ENCODE measurements at regions not wholly inside any gene's neighbourhood (a gene's known extent, or its start where the extent isn't known, plus 50 kb on each side); places are given as distances from the start of the nearest gene placed in this dataset.

DNA sequence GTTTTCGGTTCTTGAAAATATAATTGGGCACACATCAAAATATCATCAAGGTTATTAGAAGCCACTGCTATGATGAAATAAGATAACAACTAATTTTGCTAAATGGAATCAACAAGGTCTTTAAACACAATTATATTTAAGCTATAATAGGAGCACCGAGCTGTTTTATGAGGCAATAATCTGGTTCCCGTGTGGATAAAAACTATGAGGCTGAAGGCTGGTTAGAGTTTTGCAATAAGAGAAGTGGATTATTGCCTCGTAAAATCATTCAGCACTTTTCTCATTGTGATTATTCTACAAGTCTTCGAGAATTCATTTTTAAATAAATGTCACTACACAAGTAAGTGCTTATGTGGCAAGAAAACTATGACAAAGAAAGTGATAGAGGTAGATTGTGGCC lies 975.7 kb upstream of the ADGRL2 start:
- Mint-ChIP-seq H3K9me3 (peaks cover 5% of the 10 kb centered on the region), H3K4me1 (no peaks in the 10 kb centered on the region), H3K27me3 (ENCODE audit: low read depth) (no peaks in the 10 kb centered on the region), H3K36me3 (ENCODE audit: low read depth) (no peaks in the 10 kb centered on the region), H3K4me3 (no peak overlapping the region), H3K27ac (ENCODE audit: unreplicated experiment) (no peak overlapping the region)
- TF ChIP-seq CTCF (conservative IDR thresholded peaks at IDR 0.05): no peak
- DNase-seq (ENCODE audit: low read depth, low spot score): no peak

- no peaks in the 10 kb centered on the region for H3K27me3 Mint-ChIP-seq (ENCODE audit: low read depth)
- H3K4me3 Mint-ChIP-seq: no peak overlapping the region
- no peaks in the 10 kb centered on the region for H3K9me3 Mint-ChIP-seq
- H3K27ac Mint-ChIP-seq (ENCODE audit: unreplicated experiment): no peak overlapping the region
- no peak for DNase-seq (ENCODE audit: low read depth, low spot score)
- TF ChIP-seq CTCF (conservative IDR thresholded peaks at IDR 0.05): no peak
- H3K4me1 Mint-ChIP-seq: peaks cover 14% of the 10 kb centered on the region
- no peaks in the 10 kb centered on the region for H3K36me3 Mint-ChIP-seq (ENCODE audit: low read depth)
These were observed 982.5 kb upstream of the ADGRL2 start for GRCh38 chr1:80818211-80818610.

GRCh38 chr1:80807981-80808380 lies 992.8 kb upstream of the ADGRL2 start:
- H3K27me3 Mint-ChIP-seq (ENCODE audit: low read depth): no peaks in the 10 kb centered on the region
- no peak for TF ChIP-seq CTCF (conservative IDR thresholded peaks at IDR 0.05)
- H3K4me3 Mint-ChIP-seq: no peak overlapping the region
- peaks cover 11% of the 10 kb centered on the region for H3K4me1 Mint-ChIP-seq
- H3K27ac Mint-ChIP-seq (ENCODE audit: unreplicated experiment): no peak overlapping the region
- no peak for DNase-seq (ENCODE audit: low read depth, low spot score)
- peaks cover 6% of the 10 kb centered on the region for H3K9me3 Mint-ChIP-seq
- peaks cover 2% of the 10 kb centered on the region for H3K36me3 Mint-ChIP-seq (ENCODE audit: low read depth)

- DNase-seq (ENCODE audit: low read depth, low spot score): no peak
- no peaks in the 10 kb centered on the region for H3K27me3 Mint-ChIP-seq (ENCODE audit: low read depth)
- no peak overlapping the region for H3K4me3 Mint-ChIP-seq
- peaks cover 11% of the 10 kb centered on the region for H3K4me1 Mint-ChIP-seq
- peaks cover 2% of the 10 kb centered on the region for H3K36me3 Mint-ChIP-seq (ENCODE audit: low read depth)
- peaks cover 6% of the 10 kb centered on the region for H3K9me3 Mint-ChIP-seq
- H3K27ac Mint-ChIP-seq (ENCODE audit: unreplicated experiment): peak overlapping the region; percentile 58
- no peak for TF ChIP-seq CTCF (conservative IDR thresholded peaks at IDR 0.05)
These were observed 994.3 kb upstream of the ADGRL2 start for GRCh38 chr1:80806431-80806830.

- H3K27me3 Mint-ChIP-seq (ENCODE audit: low read depth): no peaks in the 10 kb centered on the region
- no peak for TF ChIP-seq CTCF (conservative IDR thresholded peaks at IDR 0.05)
- H3K4me1 Mint-ChIP-seq: peaks cover 5% of the 10 kb centered on the region
- H3K27ac Mint-ChIP-seq (ENCODE audit: unreplicated experiment): no peak overlapping the region
- peaks cover 2% of the 10 kb centered on the region for H3K9me3 Mint-ChIP-seq
- H3K36me3 Mint-ChIP-seq (ENCODE audit: low read depth): no peaks in the 10 kb centered on the region
- no peak overlapping the region for H3K4me3 Mint-ChIP-seq
- no peak for DNase-seq (ENCODE audit: low read depth, low spot score)
These were observed 999.0 kb upstream of the ADGRL2 start for GRCh38 chr1:80801695-80802094.

GRCh38 chr1:80799457-80799856 lies 1001.3 kb upstream of the ADGRL2 start:
- TF ChIP-seq CTCF (conservative IDR thresholded peaks at IDR 0.05): no peak
- DNase-seq (ENCODE audit: low read depth, low spot score): no peak
- H3K4me1 Mint-ChIP-seq: no peaks in the 10 kb centered on the region
- no peaks in the 10 kb centered on the region for H3K9me3 Mint-ChIP-seq
- H3K4me3 Mint-ChIP-seq: no peak overlapping the region
- H3K27me3 Mint-ChIP-seq (ENCODE audit: low read depth): no peaks in the 10 kb centered on the region
- no peaks in the 10 kb centered on the region for H3K36me3 Mint-ChIP-seq (ENCODE audit: low read depth)
- H3K27ac Mint-ChIP-seq (ENCODE audit: unreplicated experiment): no peak overlapping the region
